GM21367 (cell line): ENCODE measurements at regions not wholly inside any gene's neighbourhood (a gene's known extent, or its start where the extent isn't known, plus 50 kb on each side); places are given as distances from the start of the nearest gene placed in this dataset.
"Not testable (repeated sequence)": the region's sequence is repeated elsewhere in the genome, so short reads cannot be mapped to it uniquely, and the experiment has no call there.

Source experiments
- ATAC-seq: cut with Tn5 transposase; IDR thresholded peaks from one replicate; pipeline ENCODE4 v1.9.1; 2021; ENCODE audit not compliant: unreplicated experiment

DNA sequence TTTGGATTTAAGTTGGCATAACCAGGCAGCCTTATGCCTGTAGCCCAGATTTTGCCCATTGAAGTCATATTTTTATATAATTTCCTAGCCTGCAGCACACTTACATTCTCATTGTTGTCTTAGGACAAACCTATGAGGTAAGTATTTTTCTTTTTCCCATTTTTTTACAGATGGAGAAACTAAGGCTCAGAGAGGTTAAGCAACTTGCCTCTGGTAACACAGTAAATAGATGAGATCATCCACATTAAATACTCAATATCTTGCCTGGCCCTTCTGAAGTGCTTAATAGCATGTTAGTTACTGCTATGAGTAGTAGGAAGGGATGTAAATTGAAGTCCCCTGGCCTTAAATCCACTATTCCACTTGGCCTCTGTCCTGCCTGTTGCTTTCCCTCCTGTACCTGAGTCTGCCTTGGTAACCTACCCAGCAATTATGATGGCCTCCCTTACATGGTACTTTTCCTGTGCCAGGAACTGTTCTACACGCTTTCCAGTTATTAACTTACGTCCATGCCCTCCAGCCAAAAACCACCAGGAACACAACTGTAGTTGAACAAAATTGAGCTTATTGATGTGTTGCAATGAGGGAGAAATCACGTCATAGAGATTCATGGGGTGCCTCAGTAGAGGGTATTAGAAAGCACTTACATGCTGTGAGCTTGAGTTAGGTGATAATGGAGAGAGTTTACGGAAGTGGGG lies 111.6 kb upstream of the FGGY start:
- ATAC-seq: no peak

DNA sequence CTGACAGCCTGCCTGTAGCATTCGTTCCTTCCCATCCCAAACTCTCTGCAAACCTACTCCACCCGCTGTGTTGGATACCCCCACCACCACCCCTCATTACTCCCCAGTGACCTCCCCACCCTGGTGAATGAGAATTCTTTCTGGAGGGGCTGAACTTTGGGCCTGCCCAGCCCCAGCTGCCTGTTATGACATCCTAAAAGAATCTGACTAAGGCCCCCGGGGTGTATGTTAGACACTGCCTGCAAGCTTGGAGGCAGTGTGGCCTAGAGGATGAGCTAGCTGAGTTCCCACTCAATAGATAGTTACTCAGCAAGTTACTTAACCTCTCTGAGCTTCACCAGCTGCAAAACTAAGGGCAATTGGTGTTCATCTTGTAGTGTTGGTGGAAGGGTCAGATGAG lies 110.2 kb upstream of the FGGY start:
- ATAC-seq: no peak

DNA sequence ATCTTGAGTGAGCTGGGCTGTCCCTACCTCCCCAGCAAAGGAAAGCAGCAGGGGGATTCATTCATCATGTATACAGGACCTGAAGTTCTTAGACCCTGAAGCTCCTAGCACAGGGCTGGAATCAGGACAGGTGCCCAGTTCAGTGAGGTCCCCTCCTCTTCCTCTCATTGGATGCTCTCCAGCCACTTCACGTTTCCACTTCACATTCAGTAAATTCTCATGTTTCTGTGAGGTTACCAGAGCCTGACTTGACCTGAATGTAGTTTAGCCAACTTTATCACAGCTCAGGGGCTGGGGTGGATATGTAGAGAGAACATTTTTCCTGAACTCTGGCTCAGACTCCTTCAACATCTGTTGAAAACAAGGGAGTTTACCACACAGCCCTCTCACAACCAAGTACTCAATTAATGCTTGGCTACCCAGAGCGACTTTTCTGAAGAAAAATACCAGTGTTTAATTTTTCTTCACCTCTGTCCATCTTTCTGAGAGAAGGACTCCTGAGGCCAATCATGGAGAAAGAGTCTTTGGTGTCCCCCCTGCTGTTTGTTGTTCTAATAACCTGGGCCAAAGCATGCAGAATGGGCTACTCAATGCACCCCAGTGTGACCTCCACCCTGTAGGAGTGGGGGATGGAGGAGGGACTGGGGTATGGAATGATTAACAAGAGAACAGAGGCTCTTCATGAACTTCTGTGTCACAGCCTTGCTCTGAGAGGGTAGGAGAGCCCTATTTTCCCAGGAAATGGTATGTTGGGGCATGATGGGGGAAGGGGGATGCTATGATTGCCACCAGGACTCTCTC lies 108.3 kb upstream of the FGGY start:
- ATAC-seq: no peak

- ATAC-seq: no peak
These were observed 103.3 kb upstream of the FGGY start for GRCh38 chr1:59193443-59194093.

DNA sequence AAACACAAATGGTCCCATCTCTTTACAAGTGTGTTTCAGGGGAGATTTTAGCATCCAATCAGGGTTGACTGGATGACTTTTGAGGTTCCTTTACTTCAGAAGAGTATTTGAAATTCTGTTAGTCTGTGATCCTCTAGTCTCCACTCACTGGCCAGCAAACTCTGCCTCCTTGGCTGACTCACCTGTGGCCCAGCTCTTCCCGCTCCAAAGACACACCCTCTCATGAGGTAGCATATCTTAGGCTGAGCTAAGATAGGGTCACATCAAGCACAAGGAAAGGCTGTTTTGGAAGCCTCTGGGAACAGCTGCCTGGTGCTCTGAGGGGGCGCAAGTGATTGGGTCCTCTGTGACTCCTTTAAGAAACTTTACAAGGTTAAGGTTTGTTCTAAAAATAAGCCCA lies 102.3 kb upstream of the FGGY start:
- no peak for ATAC-seq

- no peak for ATAC-seq
These were observed 101.7 kb upstream of the FGGY start for GRCh38 chr1:59195151-59195550.

- ATAC-seq: no peak
These were observed 98.3 kb upstream of the FGGY start for GRCh38 chr1:59198564-59198963.

GRCh38 chr1:59199147-59199546 lies 97.7 kb upstream of the FGGY start:
- no peak for ATAC-seq

- no peak for ATAC-seq
These were observed 97.0 kb upstream of the FGGY start for GRCh38 chr1:59199719-59200376.

DNA sequence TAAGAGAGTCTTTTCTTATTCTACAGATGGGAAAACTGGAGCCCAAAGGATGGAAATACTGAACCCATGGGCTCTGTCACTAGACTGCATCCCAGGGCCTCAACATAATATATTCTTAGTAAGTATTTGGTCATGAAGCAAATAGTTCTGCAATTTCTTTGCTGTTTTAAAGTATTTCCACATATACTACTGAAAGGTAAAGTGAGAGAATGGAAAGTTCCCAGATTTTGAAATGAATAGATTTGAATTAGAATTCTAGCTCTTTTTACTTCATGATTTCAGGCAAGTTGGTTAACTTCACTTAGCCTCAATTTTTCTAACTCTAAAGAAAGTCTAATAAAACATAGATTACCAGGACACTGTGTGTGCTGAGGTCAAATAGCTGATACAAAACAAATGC lies 95.6 kb upstream of the FGGY start:
- no peak for ATAC-seq

GRCh38 chr1:59202455-59202854 lies 94.4 kb upstream of the FGGY start:
- no peak for ATAC-seq

DNA sequence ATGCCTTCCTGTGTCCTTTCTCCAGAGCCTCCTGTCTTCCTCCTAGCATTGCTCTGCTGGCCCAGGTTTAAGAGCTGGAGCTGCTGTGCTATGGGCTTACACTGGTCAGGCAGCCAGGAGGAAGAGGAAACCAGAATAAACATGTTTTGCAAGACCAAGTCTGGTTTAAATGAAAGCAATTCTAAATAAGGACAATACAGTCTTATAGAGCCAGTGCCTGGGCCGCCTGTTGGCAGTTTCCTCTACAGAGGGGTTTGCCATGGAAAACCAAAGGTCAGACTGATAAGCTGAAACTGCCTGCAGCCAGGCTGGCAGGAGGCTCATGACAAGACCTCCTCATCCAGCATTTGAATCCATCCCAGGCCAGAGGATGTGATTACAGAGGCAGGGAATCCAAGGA lies 92.9 kb upstream of the FGGY start:
- ATAC-seq: no peak

DNA sequence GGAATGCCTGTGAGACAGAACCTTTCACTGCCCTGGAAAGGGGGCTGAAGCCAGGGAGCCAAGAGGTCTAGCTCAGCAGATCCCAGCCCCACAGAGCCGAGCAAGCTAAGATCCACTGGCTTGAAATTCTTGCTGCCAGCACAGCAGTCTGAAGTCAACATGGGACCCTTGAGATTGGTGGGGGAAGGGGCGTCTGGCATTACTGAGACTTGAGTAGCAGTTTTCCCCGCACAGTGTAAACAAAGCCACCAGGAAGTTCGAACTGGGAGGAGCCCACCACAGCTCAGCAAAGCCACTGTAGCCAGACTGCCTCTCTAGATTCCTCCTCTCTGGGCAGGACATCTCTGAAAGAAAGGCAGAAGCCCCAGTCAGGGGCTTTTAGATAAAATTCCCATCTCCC lies 90.3 kb upstream of the FGGY start:
- ATAC-seq: not testable (repeated sequence)

DNA sequence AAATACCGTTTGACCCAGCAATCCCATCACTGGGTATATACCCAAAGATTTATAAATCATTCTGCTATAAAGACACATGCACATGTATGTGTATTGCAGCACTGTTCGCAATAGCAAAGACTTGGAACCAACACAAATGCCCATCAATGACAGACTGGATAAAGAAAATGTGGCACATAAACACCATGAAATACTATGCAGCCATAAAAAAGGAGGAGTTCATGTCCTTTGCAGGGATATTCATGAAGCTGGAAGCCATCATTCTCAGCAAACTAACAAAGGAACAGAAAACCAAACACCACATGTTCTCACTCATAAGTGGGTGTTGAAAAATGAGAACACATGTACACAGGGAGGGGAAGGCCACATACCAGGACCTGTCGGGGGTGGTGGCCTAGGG lies 86.5 kb upstream of the FGGY start:
- not testable (repeated sequence) for ATAC-seq

- ATAC-seq: no peak
These were observed 84.2 kb upstream of the FGGY start for GRCh38 chr1:59212706-59213105.

DNA sequence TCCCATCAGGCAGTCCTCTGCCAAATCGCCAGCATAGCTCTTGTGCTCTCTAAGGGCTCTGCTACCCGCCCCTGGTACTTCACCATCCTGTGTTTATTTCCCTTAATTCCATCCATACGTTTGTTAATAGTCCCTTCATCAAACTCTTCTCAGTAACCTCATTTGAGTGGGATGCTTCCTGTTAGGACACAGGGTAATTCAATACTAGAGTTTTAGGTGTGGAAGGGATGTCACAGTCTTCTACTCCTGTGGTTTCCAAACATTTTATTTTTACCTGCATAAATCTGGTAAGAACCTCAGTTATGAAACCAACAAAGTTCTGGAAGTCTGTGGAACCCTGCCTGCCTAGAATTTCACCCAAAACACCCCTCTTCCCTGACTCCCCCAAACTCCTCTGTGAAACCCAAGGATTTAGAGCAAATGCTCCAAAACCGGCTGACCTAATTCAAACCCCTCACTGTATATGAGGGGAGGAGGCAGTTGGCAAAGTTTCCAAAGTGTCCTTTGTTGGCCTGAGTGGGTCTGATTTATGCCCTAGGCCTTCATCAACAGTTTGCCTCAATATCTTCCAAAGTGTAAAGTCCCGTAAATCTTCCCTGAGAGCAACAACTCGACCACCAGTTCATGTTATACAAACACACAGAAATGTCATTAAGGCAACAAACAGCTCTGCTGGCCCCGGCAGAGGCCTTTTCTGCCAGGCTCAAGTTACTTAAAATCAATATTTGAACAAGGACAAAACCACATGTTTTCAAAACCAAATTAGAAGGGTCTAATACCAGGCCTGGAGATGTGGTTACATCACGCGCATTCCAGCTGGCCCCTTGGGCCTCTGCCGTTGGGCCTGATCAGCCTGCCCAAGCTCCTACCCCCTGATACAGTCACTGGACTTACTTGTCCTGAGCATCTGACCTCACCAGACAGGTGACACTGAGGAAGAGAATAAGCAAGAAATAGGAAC lies 82.4 kb upstream of the FGGY start:
- ATAC-seq: no peak

GRCh38 chr1:59215766-59216291 lies 81.1 kb upstream of the FGGY start:
- ATAC-seq: no peak

- ATAC-seq: not testable (repeated sequence)
These were observed 79.5 kb upstream of the FGGY start for GRCh38 chr1:59217439-59217838.

DNA sequence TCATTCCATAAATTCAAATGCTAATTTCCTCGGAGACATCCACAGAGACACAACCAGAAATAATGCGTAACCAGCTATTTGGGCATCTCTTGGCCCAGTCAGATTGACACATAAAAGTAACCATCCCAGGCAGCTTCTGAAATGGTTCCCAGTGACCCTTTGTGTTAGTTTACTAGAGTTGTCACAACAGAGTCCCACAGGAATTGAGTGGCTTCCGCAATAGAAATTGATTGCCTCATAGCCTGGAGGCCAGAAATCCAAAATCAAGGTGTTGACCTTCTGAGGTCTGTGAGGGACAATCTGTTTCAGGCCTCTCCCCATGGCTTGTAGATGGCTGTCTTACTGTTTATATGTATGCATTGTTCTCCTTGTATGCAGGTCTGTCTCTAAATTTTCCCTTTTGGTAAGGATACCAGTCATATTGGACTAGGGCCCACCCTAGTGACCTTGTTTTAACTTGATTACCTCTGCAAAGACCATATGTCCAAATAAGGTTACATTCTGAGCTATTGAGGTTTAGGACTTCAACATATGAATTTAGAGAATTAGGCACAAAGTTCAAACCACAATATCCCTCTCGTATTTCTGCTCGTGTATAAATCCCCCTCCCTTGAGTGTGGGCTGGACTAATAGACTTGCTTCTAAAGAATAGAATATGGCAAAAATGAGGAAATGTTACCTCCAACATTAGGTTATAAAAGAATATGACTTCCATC lies 78.2 kb upstream of the FGGY start:
- no peak for ATAC-seq

DNA sequence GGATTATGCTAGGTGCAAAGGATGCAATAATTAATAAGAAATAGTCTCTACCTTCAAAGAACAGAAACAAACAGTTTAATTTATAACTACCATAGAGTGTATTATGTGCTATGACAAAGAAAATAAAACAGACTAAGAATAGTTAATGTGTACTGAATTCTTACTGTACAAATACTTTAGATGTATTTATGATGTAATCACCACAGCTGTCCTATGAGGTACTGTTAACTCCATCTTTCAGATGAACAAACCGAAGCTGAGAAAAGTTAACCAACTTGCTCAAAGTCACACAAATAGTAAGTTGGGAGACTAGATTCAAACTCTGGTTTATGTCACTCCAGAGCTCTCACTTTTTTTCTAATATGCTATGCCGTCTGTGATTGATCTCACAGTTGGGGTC lies 77.0 kb upstream of the FGGY start:
- ATAC-seq: no peak
